Ramos (cell line): ENCODE measurements at regions not wholly inside any gene's neighbourhood (a gene's known extent, or its start where the extent isn't known, plus 50 kb on each side); places are given as distances from the start of the nearest gene placed in this dataset.

Experiments
- in situ Hi-C: fragments of 300-500 bp; cut with MboI; formaldehyde crosslinking; loops from one replicate; pipeline ENCODE4 v1.14.3; 2022; ENCODE audit warnings: low sequenced_read_pairs; ENCODE audit not compliant: unreplicated experiment

- in situ Hi-C loops: no loop called here
These were observed 75.1 kb upstream of the SP4 start for GRCh38 chr7:21352540-21353387.

- in situ Hi-C loops: no loop called here
These were observed 74.5 kb upstream of the SP4 start for GRCh38 chr7:21353388-21353780.

GRCh38 chr7:21354284-21354683 is 73.6 kb upstream of the SP4 start:
- in situ Hi-C loops: no loop called here

- in situ Hi-C loops: no loop called here
These were observed 72.4 kb upstream of the SP4 start for GRCh38 chr7:21355406-21355874.

GRCh38 chr7:21356616-21357015 is 71.3 kb upstream of the SP4 start:
- in situ Hi-C loops: no loop called here

GRCh38 chr7:21357151-21358097 is 70.5 kb upstream of the SP4 start:
- in situ Hi-C loops: no loop called here

- in situ Hi-C loops: no loop called here
These were observed 69.2 kb upstream of the SP4 start for GRCh38 chr7:21358648-21359047.

- in situ Hi-C loops: no loop called here
These were observed 68.7 kb upstream of the SP4 start for GRCh38 chr7:21359163-21359562.

- in situ Hi-C loops: no loop called here
These were observed 66.3 kb upstream of the SP4 start for GRCh38 chr7:21361413-21362125.

GRCh38 chr7:21364801-21365271 is 63.0 kb upstream of the SP4 start:
- in situ Hi-C loops: no loop called here

- in situ Hi-C loops: no loop called here
These were observed 61.8 kb upstream of the SP4 start for GRCh38 chr7:21365866-21366624.

GRCh38 chr7:21367081-21367480 is 60.8 kb upstream of the SP4 start:
- in situ Hi-C loops: no loop called here

- in situ Hi-C loops: no loop called here
These were observed 60.3 kb upstream of the SP4 start for GRCh38 chr7:21367537-21367936.

GRCh38 chr7:21368317-21368716 is 59.6 kb upstream of the SP4 start:
- in situ Hi-C loops: no loop called here

GRCh38 chr7:21370283-21370982 is 57.5 kb upstream of the SP4 start:
- in situ Hi-C loops: no loop called here

GRCh38 chr7:21371360-21371759 is 56.5 kb upstream of the SP4 start:
- in situ Hi-C loops: no loop called here

GRCh38 chr7:21373031-21373430 is 54.9 kb upstream of the SP4 start:
- in situ Hi-C loops: no loop called here

GRCh38 chr7:21374134-21374533 is 53.7 kb upstream of the SP4 start:
- in situ Hi-C loops: no loop called here

- in situ Hi-C loops: no loop called here
These were observed 50.3 kb upstream of the SP4 start for GRCh38 chr7:21377545-21377944.
